HG03460 (cell line): ENCODE measurements at regions not wholly inside any gene's neighbourhood (a gene's known extent, or its start where the extent isn't known, plus 50 kb on each side); places are given as distances from the start of the nearest gene placed in this dataset.

Experiments used
- ATAC-seq: cut with Tn5 transposase; IDR thresholded peaks from one replicate; pipeline ENCODE4 v1.9.1; 2021; ENCODE audit not compliant: unreplicated experiment

DNA sequence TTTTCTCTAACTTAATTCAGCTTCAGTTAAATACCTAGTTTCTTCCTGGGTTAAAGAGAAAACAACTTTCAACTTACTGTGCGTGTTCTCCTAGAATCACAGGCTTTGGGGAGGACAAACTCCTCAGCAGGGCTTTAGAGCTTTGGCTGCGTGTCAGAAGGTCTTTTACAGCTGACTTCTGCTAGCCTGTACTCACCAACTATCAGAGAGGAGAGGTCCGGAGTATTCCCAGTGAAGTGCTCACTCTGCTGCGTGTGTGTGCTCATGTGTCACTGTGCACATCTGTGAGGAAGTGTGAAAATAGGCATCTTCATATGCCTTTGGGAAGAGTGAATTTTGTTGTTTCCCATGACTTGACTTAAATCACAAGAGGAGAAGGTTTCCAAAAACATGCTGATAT is 423.2 kb upstream of the SGCD start:
- ATAC-seq: no peak

DNA sequence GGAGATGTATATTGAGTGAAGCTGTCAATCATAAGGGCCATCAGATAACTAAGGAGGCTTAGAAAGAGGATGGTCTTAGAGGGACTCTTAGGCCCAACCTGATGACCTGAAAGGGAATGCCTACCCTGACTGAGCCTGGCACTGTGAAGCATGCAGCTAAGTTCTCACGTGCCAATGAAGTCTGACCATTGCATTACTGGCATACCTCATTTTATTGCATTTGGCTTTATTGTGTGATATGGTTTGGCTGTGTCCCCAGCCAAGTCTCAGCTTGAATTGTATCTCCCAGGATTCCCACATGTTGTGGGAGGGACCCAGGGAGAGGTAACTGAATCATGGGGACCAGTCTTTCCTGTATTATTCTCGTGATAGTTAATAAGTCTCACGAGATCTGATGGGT is 421.6 kb upstream of the SGCD start:
- ATAC-seq: no peak

GRCh38 chr5:155906046-155906445 is 420.9 kb upstream of the SGCD start:
- no peak for ATAC-seq

DNA sequence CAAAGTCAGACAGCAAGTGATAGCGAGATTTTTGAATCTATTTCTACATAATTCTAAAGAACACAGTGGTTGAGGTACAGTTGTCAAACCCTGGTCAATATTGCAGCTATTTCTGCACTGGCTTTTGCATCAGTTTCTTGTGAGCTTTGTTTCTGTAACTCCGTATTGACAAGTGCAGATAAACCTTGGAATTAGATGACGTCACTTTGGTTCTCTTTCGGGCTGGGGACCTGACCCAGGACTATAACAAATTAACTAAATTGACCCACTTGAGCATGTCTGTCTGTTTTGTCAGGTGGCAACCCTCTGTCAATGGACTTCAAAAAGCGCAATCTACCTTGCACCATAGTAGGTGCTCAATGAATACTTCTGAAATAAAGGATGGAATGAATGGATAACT is 418.4 kb upstream of the SGCD start:
- ATAC-seq: no peak

DNA sequence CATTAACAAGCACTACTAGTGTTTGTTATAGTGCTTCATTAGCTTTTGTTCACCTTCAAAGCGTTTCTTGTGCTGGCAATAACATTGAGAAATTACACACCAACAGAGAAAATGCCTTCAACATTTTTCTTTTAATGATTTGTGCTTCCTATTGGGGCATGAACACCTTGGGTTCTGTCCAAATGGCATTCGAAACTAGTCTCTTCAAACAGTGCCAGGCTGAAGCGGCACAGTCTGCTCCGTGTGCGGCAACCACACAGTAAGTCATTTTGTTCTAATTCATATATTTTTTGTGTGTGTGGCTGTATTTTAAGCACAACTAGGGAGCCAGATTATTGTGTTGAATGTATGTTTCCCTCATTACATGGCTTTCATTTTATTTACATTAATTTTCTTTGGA is 414.7 kb upstream of the SGCD start:
- ATAC-seq: no peak

GRCh38 chr5:155914766-155915165 is 412.2 kb upstream of the SGCD start:
- no peak for ATAC-seq

DNA sequence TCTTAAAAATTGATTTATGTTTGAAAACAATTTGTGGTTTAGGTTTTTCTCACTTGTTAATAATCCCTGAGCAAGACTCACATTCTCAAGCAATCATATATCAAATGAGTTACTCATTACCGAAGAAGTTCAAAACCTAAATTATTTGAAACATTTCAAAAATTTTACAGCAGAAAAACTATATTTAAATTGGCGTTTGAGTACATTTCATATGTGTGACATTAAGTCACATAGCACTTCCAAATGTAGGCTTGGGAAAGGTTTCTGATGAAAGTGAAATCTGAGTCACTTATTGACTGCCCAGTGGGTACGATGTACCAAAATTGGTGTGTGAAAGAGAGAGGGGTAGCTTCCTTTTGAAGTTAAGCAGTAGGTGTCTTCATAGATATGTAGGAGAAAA is 411.4 kb upstream of the SGCD start:
- no peak for ATAC-seq

GRCh38 chr5:155919126-155919525 is 407.8 kb upstream of the SGCD start:
- ATAC-seq: no peak

- no peak for ATAC-seq
Measured at GRCh38 chr5:155919725-155920124, 407.2 kb upstream of the SGCD start.

GRCh38 chr5:155921621-155922020 is 405.3 kb upstream of the SGCD start:
- ATAC-seq: no peak

DNA sequence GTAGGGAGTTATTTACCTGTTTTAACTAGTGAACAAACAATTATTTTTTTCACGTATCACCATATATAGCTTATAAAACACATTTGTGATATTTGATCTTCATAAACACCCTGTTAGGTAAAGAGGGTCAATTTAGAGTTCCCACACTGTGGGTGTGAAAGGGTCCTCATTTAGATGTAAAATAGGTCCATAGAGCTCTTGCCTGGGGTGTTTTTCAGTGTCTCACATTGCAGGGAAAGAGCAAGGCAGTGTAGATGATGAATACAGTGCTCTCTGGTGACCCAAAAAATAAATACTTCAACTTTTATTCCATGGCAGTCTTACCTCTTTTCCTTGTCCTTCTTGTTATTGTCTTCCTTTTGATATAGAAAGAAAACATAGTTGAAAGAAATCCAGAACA is 403.2 kb upstream of the SGCD start:
- no peak for ATAC-seq

GRCh38 chr5:155926031-155926430 is 400.9 kb upstream of the SGCD start:
- ATAC-seq: no peak

GRCh38 chr5:155926766-155927165 is 400.2 kb upstream of the SGCD start:
- ATAC-seq: no peak

DNA sequence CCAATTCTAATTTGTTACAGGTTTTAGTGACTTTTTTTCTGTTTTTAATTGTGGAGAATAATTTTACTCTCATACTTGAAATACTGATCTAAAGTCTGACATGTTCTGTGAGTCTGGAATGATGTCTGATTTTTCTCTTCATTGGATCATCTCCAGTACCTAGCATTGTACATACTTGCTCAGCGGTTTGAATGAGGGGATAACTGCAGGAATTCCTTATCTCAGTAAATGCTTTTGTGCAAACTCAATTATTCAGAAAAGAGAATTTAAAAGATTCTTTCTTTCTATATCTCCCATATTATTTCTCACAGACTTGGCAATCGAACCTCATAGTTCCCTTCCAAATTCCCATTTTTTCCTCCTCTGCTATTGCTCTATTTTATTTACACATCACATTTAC is 397.9 kb upstream of the SGCD start:
- ATAC-seq: no peak

GRCh38 chr5:155934964-155935363 is 392.0 kb upstream of the SGCD start:
- ATAC-seq: no peak

GRCh38 chr5:155935723-155936122 is 391.2 kb upstream of the SGCD start:
- ATAC-seq: no peak

DNA sequence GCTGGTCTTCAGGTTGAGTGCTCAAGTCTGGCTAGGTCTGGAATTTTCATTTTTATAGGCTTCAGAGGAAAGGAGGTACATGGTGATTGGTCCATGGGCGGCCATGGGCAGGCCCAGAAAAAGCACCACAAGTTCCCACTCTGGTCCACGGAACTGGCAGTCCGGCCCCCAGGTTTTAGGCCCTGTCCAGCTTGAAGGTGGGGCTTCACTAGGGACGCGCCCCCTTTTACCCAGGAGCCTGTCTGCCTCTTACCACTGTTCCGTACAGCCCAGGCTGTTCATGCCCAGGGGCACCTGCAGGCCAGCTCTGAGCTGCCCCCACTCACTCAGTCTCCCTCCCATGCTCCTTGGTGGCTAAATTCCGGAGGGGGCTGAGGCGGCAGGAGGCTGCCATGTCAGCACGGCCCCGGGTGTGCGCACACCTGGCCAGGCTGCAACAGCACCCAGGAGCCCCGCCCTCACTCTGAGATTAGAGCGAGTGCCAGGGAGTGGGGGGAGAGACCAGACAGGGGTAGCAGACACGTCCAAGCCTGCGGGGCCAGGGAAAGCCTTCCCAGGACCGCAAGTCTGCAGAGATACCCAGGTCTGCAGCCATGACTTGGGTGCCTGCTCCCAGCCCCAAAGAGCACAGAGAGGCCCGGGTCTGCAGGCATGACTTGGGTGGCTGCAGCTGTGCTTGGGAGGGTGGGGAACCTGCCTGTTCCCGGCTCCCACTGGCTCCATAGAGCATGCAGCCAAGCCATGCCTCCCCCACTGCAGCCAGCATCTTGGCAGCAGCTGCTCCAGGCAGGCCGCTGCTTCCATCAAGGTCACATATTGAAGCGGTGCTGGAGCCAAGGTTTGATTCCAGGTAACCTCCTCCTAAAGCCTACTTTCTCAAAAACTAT is 390.2 kb upstream of the SGCD start:
- ATAC-seq: no peak

DNA sequence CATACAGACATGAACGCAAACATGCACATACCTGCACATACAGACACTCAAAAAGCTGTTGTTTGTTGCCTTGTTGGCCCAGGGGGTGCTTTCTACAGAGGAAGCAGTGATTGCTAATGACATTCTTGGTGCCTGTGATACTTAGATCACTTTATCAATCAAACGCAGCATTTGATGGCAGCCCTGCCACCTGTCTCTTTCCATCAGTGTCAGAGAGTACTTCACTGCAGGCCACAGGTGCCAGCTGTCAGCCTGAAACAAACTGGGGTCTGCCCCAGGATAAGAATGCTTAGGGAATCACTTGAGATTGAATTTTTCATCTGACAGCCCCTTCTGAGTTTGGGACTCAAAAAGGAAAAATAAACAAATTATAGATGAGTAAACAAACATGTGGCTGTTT is 388.9 kb upstream of the SGCD start:
- ATAC-seq: no peak

- no peak for ATAC-seq
Measured at GRCh38 chr5:155941340-155941739, 385.6 kb upstream of the SGCD start.

- ATAC-seq: peak; percentile 86
Measured at GRCh38 chr5:155943516-155944407, 383.2 kb upstream of the SGCD start.

- no peak for ATAC-seq
Measured at GRCh38 chr5:155947394-155948062, 379.4 kb upstream of the SGCD start.

GRCh38 chr5:155948576-155948975 is 378.4 kb upstream of the SGCD start:
- no peak for ATAC-seq
